ENCODE measurements at regions not wholly inside any gene's neighbourhood (a gene's known extent, or its start where the extent isn't known, plus 50 kb on each side); places are given as distances from the start of the nearest gene placed in this dataset.

- DNase-seq (ENCODE audit: low read depth in 1 of 2, low spot score in 1 of 2) = no peak
Measured at GRCh38 chr13:63090524-63090923, 1674.9 kb upstream of the PCDH20 start.

DNA sequence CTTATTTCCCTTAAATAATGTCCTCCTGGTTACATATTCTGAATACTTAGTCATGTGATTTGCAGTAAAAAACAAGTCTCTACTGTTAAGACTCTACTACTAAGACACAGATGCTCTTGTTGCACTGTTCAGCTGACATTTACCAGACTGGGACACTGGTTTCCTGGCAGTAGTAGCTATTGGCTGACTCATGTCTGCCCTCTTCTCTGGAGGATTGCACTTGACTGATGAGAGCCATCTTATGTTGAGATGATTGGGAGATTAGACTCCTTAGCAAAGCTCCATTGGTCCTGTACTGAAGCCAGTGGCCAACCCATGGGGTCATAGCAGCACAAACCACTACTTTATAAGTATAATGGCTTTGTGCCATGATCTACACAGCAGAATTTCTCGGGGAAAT is 1672.6 kb upstream of the PCDH20 start:
- no peak for DNase-seq (ENCODE audit: low read depth in 1 of 2, low spot score in 1 of 2)

GRCh38 chr13:63086286-63086685 is 1670.6 kb upstream of the PCDH20 start:
- no peak for DNase-seq (ENCODE audit: low read depth in 1 of 2, low spot score in 1 of 2)

DNA sequence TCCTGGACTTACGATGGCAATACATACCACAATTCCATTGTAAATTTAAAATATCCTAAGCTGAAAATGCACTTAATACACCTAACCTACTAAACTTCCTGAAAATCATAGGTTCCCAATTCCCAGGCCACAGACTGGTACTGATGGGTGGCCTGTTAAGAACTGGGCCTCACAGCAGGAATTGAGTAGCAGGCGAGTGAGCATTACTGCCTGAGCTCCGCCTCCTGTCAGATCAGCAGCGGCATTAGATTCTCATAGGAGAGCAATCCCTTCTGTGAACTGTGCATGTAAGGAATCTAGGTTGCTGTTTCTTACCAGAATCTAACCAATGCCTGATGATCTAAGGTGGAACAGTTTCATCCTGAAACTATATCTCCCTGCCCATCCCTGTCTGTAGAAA is 1670.2 kb upstream of the PCDH20 start:
- DNase-seq (ENCODE audit: low read depth in 1 of 2, low spot score in 1 of 2) = no peak

GRCh38 chr13:63081400-63082014 is 1665.9 kb upstream of the PCDH20 start:
- DNase-seq (ENCODE audit: low read depth in 1 of 2, low spot score in 1 of 2) = no peak

DNA sequence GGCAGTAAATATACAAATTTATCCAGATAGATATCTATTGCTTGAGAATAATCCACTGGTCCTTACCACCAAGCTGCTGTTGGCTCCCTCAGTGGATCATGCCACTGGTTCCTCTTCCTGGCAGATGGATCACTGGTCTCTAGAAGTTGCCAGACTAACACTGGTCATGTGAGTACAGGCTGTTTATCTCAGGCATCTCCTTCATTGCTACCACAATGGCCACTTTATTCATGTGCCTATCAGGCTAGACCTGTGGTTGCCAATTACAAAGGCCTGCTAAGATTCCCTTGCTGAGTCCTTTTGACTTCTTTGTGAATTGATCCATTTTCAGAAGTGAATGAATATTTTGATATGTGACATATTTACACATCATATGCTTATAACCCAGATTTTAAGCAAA is 1659.5 kb upstream of the PCDH20 start:
- DNase-seq (ENCODE audit: low read depth in 1 of 2, low spot score in 1 of 2) = no peak

GRCh38 chr13:63050287-63050686 is 1634.6 kb upstream of the PCDH20 start:
- DNase-seq (ENCODE audit: low read depth in 1 of 2, low spot score in 1 of 2) = no peak

GRCh38 chr13:63048653-63049052 is 1633.0 kb upstream of the PCDH20 start:
- DNase-seq (ENCODE audit: low read depth in 1 of 2, low spot score in 1 of 2) = no peak

DNA sequence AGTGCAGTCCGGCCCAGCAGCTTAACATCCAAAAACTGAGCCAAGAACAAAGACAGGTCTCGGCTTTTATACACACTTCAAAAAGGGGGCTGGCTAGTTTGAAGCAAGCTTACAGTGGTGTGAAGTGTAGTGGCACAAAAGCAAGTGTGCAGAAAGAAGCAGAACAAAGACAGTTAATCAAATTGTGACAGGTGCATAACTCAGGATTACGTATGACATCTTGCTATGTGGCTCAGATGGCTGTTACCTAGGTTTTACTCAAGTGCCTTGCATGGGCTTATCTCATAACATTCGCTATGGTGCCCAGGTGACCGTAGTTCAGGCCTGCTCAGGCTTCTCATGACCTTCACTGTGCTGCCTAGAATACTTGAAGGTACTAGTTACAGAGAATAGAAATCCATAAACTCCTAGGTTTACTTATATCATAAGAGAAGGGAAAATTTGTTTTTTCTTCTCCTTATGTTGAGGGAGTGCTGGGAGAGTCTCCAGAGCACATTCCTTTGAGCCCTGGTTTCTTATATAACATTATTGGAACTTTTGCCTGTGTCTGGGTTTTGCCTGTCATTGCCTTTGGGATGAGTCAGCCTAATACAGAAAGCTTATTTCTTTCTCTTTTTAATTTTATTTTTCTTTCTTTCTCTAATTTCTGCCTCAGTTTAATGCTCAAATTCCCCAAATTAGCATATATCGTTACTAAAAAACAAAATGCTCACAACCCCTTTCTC is 1629.1 kb upstream of the PCDH20 start:
- no peak for DNase-seq (ENCODE audit: low read depth in 1 of 2, low spot score in 1 of 2)

DNA sequence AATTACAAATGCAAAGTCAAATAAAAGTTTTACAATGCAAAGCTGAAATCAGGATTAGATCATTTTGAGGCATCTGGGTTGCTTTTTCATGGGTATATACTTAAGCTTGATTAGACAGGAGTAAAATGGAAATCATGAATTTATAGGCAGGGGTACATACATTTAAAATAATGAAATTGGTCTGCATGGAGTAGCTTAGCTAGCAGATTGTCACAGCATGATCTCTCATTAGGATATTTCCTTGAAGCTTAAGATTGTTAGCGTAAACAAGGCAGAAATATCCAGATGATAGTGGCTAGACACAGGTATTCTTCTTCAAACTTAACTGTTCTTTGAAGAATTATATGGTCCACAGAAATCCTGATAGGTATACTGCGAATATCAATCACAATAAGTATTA is 1627.0 kb upstream of the PCDH20 start:
- DNase-seq (ENCODE audit: low read depth in 1 of 2, low spot score in 1 of 2) = no peak

- DNase-seq (ENCODE audit: low read depth in 1 of 2, low spot score in 1 of 2) = no peak
Measured at GRCh38 chr13:63041640-63042414, 1626.2 kb upstream of the PCDH20 start.

DNA sequence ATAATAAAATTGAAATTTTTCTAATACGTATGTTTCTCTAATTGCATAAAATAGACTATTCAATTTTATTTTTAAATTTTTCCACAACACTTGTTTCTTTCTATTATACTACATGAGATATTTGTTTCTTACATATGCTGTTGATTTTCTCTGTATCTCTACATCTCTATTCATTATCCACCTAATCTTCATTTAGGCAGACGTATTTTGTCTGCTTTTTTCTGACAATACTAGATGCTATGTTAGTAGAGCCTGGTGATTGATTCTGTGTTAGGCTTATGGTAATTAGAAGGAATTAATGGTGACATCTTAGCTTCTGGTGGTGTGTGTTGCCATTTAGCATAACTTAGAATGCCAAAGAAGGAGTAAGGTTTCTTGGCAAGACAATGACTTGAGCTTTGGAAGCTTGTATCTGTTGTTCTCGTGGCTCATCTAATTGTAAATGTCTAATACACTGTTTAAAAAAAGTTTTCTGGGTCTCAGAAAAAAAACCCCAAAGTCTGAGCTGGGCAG is 1610.7 kb upstream of the PCDH20 start:
- DNase-seq (ENCODE audit: low read depth in 1 of 2, low spot score in 1 of 2) = no peak

DNA sequence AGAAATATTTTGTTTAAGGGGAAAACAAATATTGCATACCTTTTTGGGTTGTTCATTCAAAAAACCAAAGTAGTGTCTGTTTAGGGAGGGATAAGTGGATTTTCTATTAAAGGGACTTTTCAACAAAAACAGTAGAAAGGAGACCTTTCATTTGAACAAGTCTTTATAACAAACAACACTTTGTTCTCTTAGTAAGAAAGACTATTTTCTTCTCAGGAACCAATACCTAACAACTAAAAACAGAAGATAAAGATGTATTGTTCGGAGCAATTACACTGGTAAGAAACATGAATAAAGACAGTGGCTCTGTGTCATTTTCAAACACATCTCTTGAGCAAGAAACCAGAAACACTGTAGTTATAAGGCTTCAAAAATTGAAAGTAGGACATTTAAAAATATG is 1610.1 kb upstream of the PCDH20 start:
- no peak for DNase-seq (ENCODE audit: low read depth in 1 of 2, low spot score in 1 of 2)

DNA sequence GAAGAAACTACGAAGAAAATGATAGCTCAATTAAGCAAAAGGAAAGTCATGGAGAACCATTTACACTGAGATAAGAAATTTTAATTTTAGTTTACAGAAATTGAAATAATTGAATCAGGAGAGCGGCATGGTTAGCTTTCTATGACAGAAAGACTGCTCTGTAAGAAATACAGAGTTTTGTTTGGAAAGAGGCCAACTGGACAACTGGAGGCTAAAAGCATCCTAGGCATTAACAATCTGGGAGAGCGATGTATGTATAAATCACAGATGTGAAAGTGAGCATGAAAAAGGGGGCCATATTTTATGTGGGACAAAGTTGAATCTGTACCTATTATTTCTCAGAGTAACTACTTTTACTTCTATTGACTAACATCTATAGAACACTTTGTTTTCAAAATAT is 1608.8 kb upstream of the PCDH20 start:
- no peak for DNase-seq (ENCODE audit: low read depth in 1 of 2, low spot score in 1 of 2)

GRCh38 chr13:63011996-63012395 is 1596.3 kb upstream of the PCDH20 start:
- DNase-seq (ENCODE audit: low read depth in 1 of 2, low spot score in 1 of 2) = no peak

DNA sequence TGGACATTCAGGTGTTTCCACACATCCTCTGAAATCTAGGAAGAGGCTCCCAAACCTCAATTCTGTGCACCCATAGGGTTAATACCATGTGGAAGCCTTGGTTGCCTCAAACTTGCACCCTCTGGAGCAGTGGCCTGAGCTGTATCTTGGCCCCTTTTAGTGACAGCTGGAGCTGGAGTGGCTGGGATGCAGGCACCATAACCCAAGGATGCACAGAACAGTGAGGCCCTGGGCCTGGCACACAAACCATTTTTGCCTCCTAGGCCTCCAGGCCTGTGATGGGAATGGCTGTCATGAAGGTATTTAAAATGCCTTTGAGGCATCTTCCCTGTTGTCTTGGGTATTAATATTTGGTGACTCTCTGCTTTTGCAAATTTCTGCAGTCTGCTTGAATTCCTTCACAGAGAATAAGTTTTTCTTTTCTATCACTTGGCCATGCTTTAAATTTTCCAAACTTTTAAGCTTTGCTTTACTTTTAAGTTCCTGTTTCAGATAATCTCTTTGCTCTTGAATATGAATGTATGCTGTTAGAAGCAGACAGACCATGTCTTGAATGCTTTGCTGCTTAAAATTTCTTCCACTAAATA is 1594.5 kb upstream of the PCDH20 start:
- no peak for DNase-seq (ENCODE audit: low read depth in 1 of 2, low spot score in 1 of 2)

DNA sequence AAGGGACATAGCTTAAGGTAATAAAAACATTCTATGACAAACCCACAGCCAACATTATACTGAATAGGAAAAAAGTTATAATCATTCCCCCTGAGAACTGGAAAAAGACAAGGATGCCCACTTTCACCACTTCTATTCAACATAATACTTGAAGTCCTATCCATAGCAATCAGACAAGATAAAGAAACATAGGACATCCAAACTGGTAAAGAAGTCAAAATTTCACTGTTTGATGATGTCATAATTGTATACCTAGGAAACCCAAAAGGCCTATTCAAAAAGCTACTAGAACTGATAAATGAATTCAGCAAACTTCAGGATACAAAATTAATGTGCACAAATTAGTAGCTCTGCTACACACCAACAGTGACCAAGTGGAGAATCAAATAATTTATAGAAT is 1590.0 kb upstream of the PCDH20 start:
- DNase-seq (ENCODE audit: low read depth in 1 of 2, low spot score in 1 of 2) = no peak

GRCh38 chr13:62997696-62998095 is 1582.0 kb upstream of the PCDH20 start:
- no peak for DNase-seq (ENCODE audit: low read depth in 1 of 2, low spot score in 1 of 2)

DNA sequence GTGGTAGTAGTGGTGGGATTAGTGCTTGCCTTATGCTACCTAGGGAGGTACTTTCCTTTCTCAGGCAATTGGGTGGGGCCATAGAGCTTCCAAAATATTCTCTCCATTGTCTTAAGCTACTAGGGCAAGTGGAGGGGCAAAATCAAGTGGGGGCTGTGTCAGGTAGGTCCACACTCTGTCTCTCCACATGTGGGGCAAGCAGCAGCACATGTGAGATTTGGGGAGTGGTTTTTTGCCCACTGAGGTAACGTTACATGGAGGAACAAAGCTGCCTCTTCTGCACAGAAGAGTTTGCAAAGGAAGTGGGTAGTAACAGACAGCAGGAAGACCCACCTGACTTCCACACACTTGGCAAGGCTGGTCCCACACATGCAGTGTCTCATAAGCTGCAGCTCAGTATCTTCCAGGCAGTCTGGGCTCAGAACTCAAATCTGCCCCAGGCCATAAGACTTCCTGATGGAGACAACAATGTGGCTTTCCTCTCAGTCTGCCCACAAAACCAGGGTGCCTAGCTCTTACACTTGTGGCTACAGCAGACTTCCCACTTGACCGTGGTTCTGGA is 1581.5 kb upstream of the PCDH20 start:
- no peak for DNase-seq (ENCODE audit: low read depth in 1 of 2, low spot score in 1 of 2)

DNA sequence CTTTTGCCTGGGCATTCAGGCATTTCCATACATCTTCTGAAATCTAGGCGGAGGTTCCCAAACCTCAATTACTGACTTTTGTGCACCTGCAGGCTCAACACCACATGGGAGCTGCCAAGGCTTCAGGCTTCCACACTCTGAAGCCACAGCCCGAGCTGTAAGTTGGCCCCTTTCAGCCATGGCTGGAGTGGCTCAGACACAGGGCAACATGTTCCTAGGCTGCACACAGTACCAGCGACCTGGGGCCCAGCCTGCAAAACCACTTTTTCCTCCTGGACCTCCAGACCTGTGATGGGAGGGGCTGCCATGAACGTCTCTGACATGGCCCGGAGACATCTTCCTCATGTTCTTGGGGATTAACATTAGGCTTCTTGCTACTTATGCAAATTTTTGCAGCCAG is 1558.2 kb upstream of the PCDH20 start:
- DNase-seq (ENCODE audit: low read depth in 1 of 2, low spot score in 1 of 2) = no peak

- DNase-seq (ENCODE audit: low read depth in 1 of 2, low spot score in 1 of 2) = no peak
Measured at GRCh38 chr13:62964522-62964921, 1548.9 kb upstream of the PCDH20 start.

All from activated CD4-positive, alpha-beta T cell treated with anti-CD3 and anti-CD28 coated beads, Interleukin-2, amount 50 U/mL, for 24 hours (primary cell).